GM19438 (cell line): ENCODE measurements at regions not wholly inside any gene's neighbourhood (a gene's known extent, or its start where the extent isn't known, plus 50 kb on each side); places are given as distances from the start of the nearest gene placed in this dataset.

Experiments used
- ATAC-seq: cut with Tn5 transposase; IDR thresholded peaks from one replicate; pipeline ENCODE4 v1.9.1; 2021; ENCODE audit warnings: low read depth; ENCODE audit not compliant: unreplicated experiment

DNA sequence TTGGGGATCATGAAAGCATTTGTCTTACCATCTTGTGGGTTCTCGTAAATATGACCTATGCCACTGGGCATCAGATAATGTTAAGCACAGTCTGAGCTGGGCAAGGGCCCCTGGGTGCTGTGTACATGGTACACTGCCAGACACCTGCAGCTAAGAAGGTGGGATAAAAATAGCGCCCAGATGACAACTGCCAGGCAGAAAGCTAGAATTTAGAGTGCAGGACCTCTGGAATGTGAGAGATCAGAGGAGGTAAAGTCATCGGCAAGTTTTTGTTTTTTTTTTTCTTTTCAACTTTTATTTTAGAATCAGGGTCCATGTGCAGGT is 53.8 kb upstream of the CYRIA start:
- no peak for ATAC-seq

DNA sequence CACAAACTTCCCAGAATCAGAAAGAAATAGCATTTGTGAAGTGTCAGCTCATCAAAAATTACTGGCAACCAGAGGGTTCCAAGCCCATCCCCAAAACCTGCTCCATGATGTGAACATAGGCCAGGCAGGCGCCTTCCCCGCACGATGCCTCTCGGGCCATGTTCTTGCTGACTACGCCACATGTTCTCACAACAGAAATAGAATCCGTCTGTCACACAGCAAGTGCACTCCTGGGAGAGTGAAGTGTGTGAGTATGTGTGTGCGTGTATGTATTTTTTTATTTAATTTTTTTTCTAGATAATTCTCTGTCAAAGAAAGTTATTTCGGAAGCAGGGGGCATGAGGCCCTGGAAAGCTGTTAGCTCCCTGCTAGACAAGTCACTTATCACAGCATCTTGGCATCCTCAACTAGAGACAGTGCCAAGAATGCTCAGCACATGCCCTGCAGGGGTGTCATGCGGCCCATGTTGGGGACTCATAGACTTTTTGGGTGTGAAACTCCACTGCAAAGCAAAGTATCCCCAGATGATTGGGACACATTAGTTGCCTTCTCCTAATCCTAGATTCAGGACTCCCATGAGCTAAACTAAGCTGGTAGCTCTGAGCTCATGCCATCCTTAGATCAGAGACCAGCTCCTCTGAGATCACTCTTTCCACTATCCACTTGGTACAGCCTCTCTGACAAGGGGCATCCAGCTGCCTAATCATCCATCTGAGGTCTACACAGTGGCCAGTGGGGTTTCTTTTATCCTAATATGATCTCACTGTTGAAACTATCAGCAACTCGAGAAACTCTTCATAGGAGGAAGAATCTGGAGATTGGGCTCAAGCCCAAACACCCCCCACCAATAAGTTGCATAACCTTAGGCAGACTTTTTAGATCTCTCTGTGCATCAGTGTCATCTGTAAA is 53.2 kb upstream of the CYRIA start:
- no peak for ATAC-seq

DNA sequence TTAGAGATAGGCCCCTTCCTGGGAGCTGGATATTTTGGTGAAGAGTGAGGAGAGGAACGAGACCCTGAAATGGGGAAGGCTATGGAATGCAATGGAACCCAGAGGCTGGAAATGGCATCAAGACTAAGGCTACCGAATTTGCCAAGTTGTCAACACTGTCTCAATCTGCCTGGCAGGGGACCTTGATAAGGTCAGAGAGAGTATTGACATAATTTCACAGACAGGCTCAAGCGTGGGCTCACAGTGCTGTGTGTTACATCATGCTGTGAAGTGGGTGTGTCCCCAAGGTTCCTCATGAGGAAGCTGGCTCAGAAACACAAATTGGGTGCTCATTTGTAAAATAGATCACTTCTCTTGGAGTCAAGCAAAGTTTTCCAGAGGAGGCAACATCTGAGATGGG is 51.8 kb upstream of the CYRIA start:
- ATAC-seq = no peak

DNA sequence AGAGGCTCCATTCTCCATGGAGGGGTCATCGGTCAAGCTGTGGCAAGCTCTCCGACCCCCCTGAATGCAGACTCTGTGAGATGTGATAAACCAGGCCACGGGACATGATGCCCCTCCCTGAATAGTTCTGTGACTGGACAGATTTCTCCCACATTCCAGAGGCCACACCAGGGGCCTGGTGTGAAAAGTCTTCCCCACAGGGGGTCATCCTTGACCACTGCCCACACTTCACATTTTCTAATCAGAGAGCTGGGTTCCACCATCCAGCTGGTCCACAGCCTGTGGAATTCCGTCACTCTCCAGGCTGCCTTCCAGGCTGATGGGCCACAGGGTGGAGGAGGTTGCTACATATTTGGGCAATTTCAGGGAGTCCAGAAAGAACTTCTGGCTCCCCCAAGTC is 51.3 kb upstream of the CYRIA start:
- no peak for ATAC-seq

DNA sequence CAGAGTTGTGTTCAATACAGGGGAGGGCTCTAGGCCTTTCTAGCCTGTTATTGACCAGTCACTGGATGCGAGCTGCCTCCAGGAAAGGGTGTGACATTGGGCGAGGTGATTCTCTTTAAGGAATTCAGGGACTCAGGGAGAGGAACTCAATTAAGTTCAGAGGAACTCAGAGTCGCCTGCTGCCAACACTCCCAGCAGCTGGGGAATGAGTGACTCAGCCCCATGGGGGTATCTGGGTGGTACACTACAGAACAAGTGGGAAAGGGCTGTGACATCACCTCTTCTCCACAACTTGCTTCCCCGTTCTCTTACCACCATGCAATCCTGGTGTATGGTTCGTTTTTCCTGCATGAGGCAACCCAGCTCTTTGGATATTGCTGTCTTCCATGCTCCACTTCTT is 50.4 kb upstream of the CYRIA start:
- no peak for ATAC-seq
